ENCODE measurements at regions not wholly inside any gene's neighbourhood (a gene's known extent, or its start where the extent isn't known, plus 50 kb on each side); places are given as distances from the start of the nearest gene placed in this dataset.

- no peak for DNase-seq
Observed at GRCh38 chr3:66121318-66121717, 82.6 kb upstream of the MAGI1 start.

- DNase-seq = no peak
Observed at GRCh38 chr3:66115858-66116654, 77.3 kb upstream of the MAGI1 start.

- no peak for DNase-seq
Observed at GRCh38 chr3:66113542-66113941, 74.8 kb upstream of the MAGI1 start.

- DNase-seq = no peak
Observed at GRCh38 chr3:66110840-66111239, 72.1 kb upstream of the MAGI1 start.

- DNase-seq = no peak
Observed at GRCh38 chr3:66107855-66108254, 69.1 kb upstream of the MAGI1 start.

- DNase-seq = no peak
Observed at GRCh38 chr3:66106788-66107187, 68.1 kb upstream of the MAGI1 start.

GRCh38 chr3:66104535-66104934 lies 65.8 kb upstream of the MAGI1 start:
- no peak for DNase-seq

GRCh38 chr3:66103729-66104128 lies 65.0 kb upstream of the MAGI1 start:
- no peak for DNase-seq

GRCh38 chr3:66101901-66102300 lies 63.2 kb upstream of the MAGI1 start:
- no peak for DNase-seq

- DNase-seq = no peak
Observed at GRCh38 chr3:66099541-66100065, 60.9 kb upstream of the MAGI1 start.

- DNase-seq = no peak
Observed at GRCh38 chr3:66098436-66098835, 59.7 kb upstream of the MAGI1 start.

GRCh38 chr3:66097647-66098046 lies 58.9 kb upstream of the MAGI1 start:
- no peak for DNase-seq

GRCh38 chr3:66095295-66096001 lies 56.7 kb upstream of the MAGI1 start:
- no peak for DNase-seq

- DNase-seq = no peak
Observed at GRCh38 chr3:66093981-66094380, 55.3 kb upstream of the MAGI1 start.

- DNase-seq = no peak
Observed at GRCh38 chr3:66092175-66092995, 53.7 kb upstream of the MAGI1 start.
